GM19238 (cell line): ENCODE measurements at regions not wholly inside any gene's neighbourhood (a gene's known extent, or its start where the extent isn't known, plus 50 kb on each side); places are given as distances from the start of the nearest gene placed in this dataset.
"Not testable (repeated sequence)": the region's sequence is repeated elsewhere in the genome, so short reads cannot be mapped to it uniquely, and the experiment has no call there.

Source experiments
- DNase-seq: peaks from one replicate; pipeline ENCODE4 v3.0.0; 2011; ENCODE audit warnings: low spot score; ENCODE audit not compliant: insufficient read length

GRCh38 chr10:46202405-46202804 lies 84.4 kb upstream of the ANTXRL start:
- DNase-seq: not testable (repeated sequence)

GRCh38 chr10:46204482-46205102 lies 82.2 kb upstream of the ANTXRL start:
- not testable (repeated sequence) for DNase-seq

- not testable (repeated sequence) for DNase-seq
Measured at GRCh38 chr10:46210427-46210826, 76.4 kb upstream of the ANTXRL start.

GRCh38 chr10:46215426-46215825 lies 71.4 kb upstream of the ANTXRL start:
- no peak for DNase-seq

- no peak for DNase-seq
Measured at GRCh38 chr10:46216003-46216634, 70.7 kb upstream of the ANTXRL start.

- DNase-seq: no peak
Measured at GRCh38 chr10:46216836-46217751, 69.7 kb upstream of the ANTXRL start.

GRCh38 chr10:46217752-46218453 lies 68.9 kb upstream of the ANTXRL start:
- DNase-seq: no peak

DNA sequence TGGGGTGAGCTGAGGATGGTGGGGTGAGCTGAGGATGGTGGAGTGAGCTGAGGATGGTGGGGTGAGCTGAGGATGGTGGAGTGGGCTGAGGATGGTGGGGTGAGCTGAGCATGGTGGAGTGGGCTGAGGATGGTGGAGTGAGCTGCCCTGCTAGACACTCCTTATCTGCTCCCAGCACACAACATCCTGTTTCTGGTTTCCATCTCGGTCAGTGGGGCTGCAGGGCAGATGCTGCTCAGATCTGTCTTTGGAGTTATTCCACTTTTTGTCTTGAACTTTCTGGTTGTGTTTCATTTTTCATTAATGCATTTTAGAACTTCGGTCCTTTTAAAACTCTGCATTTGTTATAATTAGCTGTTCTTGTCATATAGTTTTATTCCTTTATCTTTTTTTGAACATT lies 67.9 kb upstream of the ANTXRL start:
- no peak for DNase-seq

DNA sequence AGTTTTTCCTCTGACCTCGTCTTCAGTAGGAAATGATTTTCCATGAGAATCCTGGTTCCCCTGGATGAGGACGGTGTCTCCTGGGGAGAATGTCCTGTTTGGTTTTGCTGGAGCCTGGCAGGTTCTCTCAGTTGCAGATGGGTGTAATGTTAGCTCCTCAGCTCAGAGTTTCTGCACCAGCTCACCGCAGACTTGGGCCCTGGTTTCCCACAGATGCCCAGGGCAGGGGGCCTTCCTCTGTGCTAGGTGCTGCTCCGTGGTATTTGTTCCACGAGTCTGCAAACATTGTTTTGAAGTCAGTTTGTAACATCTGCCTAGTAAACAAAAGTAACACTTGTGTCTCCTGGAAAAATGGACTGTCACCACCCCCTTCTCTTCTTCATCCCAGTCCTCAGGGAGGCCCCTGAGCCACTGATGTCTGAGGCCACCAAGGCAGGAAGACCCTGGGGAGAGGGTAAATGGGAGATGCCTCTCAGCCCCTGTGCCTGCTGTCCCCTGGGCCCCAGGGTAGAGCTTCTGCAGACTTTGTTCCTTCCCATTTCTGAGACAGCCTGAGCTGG lies 67.3 kb upstream of the ANTXRL start:
- DNase-seq: not testable (repeated sequence)

- DNase-seq: no peak
Measured at GRCh38 chr10:46220187-46220586, 66.6 kb upstream of the ANTXRL start.

GRCh38 chr10:46220872-46221538 lies 65.8 kb upstream of the ANTXRL start:
- no peak for DNase-seq

DNA sequence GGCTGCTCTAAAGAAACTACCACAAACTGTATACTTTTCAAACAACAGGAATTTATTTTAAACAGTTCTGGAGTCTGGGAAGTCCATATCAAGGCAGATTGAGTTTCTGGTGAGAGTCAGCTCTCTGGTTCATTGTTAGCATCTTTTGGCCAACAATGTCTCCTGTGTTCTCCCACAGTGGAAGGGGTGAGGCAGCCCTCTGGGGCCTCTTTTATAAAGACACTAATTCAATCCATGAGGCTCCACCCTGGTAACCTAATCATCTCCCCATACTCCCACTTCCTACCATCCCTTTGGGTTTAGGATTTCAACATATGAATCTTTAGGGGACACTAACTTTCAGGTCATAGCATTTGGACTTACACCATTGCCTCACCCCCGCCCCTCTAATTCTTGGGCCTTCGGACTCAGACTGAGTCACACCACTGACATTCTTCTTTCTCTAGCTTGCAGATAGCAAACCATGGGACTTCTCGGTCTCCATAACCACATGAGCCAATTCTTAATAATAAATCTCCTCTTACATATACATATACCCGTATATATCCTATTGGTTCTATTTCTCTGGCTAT lies 64.3 kb upstream of the ANTXRL start:
- no peak for DNase-seq

GRCh38 chr10:46223064-46223480 lies 63.7 kb upstream of the ANTXRL start:
- DNase-seq: no peak

DNA sequence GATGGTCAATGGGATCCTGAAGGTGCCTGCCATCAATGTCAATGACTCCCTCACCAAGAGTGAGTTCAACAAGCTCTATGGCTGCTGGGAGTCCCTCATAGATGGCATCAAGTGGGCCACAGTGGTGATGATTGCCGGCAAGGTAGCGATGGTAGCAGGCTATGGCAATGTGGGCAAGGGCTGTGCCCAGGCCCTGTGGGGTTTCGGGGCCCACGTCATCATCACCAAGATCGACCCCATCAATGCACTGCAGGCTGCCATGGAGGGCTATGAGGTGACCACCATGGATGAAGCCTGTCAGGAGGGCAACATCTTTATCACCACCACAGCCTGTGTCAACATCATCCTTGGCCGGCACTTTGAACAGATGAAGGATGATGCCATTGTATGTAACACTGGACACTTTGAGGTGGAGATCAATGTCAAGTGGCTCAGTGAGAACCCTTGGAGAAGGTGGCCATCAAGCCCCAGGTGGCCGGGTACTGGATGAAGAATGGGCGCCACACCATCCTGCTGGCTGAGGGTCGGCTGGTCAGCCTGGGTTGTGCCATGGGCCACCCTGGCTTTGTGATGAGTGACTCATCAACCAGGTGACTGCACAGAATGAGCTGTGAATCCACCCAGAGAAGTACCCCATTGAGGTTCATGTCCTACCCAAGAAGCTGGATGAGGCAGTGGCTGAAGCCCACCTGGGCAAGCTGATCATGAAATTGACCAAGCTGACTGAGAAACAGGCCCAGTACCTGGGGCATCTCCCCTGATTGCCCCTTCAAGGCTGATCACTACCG lies 63.0 kb upstream of the ANTXRL start:
- no peak for DNase-seq

DNA sequence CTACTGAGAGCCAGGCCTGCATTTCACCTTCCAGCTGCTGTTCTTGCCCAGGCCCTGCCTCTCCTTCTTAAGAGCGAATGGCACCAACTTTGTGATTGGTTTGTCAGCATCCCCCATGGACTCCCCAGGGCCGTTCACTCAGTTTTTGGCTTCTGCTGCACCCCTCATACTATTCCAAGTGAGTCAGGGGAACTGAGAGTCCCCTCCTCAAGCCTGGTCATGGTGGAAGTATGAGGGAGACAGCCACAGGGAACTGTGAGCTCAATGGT lies 62.4 kb upstream of the ANTXRL start:
- no peak for DNase-seq

- no peak for DNase-seq
Measured at GRCh38 chr10:46225597-46225996, 61.2 kb upstream of the ANTXRL start.

GRCh38 chr10:46226232-46226631 lies 60.6 kb upstream of the ANTXRL start:
- no peak for DNase-seq

DNA sequence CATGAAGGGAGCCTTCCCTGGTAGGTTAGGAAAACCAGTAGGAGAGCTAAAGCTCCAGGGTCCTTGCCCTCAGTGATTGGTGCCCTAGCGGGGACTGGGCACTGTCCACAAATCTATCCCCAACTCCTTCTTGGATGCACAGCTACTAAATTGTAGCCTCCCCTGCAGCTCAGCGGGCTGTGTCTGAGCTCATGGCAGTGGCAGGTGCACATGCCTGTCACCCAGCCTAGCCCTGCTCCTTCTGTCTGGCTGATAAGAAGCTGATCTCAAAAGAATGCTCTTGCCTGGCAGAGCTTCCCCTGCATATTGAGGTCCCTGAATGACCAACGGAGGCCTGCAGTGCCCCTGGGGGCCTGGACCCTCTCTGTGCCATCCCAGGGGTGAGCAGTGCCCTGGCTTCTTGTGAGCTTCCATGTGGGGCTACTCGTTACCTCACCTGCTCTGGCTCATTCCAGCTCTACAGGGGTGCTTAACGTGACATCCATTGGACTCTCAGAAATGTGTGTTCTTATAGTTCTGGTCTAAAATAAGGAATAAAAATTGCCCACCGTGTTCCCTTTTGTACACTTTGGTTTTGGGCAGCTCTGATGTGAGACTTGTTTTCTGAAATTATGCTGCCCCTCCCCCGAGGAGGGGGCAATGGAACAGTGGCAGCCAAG lies 59.8 kb upstream of the ANTXRL start:
- DNase-seq: no peak

DNA sequence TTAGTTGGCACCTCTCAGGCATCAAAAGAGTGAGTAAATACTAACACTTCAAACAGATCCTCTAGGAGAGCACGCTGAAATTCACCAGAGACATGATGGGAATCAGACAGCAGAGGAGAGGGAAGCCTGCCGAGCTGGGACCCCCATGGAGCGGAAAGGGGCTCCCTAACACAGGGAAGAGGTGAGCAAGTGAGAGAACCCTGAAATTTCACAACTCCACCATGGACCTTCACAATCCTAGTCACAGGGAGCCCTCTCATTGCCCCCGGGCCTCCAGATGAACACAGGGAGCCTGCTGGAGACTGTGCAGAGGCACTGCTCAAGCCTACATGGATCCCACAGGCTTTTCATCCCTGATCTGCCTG lies 59.2 kb upstream of the ANTXRL start:
- DNase-seq: no peak
